BJ (cell line): ENCODE measurements at regions not wholly inside any gene's neighbourhood (a gene's known extent, or its start where the extent isn't known, plus 50 kb on each side); places are given as distances from the start of the nearest gene placed in this dataset.

Source experiments
- CTCF ChIA-PET: fragments of 350-600 bp; formaldehyde crosslinking; extraction: SDS; loops from one replicate; lab custom pipeline; 2021; ENCODE audit warnings: antibody characterized with exemption, inconsistent platforms; lab: Yijun Ruan, JAX
- POLR2A ChIA-PET: fragments of 300-600 bp; sonication (Branson Sonifier 250); formaldehyde crosslinking; extraction: SDS; loops from one replicate; lab custom pipeline; 2021; ENCODE audit warnings: antibody characterized with exemption; lab: Charles Lee
- DNase-seq: peaks from one replicate; pipeline ENCODE4 v3.0.0-alpha.2; 2011; ENCODE audit warnings: low read depth
- H3K27me3 ChIP-seq: 2 replicates; pipeline ENCODE4 v1.6.0; 2011; ENCODE audit warnings: low read length; ENCODE audit not compliant: control insufficient read depth, insufficient read depth
- H3K36me3 ChIP-seq: 2 replicates; pipeline ENCODE4 v1.5.1; 2011; ENCODE audit warnings: low read length; ENCODE audit not compliant: control insufficient read depth, insufficient read depth
- H3K4me3 ChIP-seq: 2 replicates; pipeline ENCODE4 v1.5.1; 2011; ENCODE audit warnings: low read depth, mild to moderate bottlenecking, control low read depth, low read length
- CTCF ChIP-seq: IDR thresholded peaks from 2 replicates; pipeline ENCODE4 v1.5.1; 2011; ENCODE audit warnings: low read depth, mild to moderate bottlenecking, control low read depth, inconsistent platforms, low read length, moderate library complexity; ENCODE audit not compliant: insufficient read depth

GRCh38 chr2:160581035-160581434 lies 87.4 kb upstream of the RBMS1 start:
- CTCF ChIA-PET, result no interaction called here
- H3K36me3 ChIP-seq, result no peaks in the 10 kb centered on the region
- no peak for TF ChIP-seq CTCF
- no peaks in the 10 kb centered on the region for H3K27me3 ChIP-seq
- no peak for DNase-seq
- POLR2A ChIA-PET, result no interaction called here
- H3K4me3 ChIP-seq, result no peak overlapping the region

GRCh38 chr2:160581448-160581847 lies 87.8 kb upstream of the RBMS1 start:
- Histone ChIP-seq H3K27me3 (no peaks in the 10 kb centered on the region), H3K4me3 (no peak overlapping the region), H3K36me3 (no peaks in the 10 kb centered on the region)
- POLR2A ChIA-PET, result no interaction called here
- no peak for DNase-seq
- CTCF ChIA-PET, result interaction anchor here (0.7 kb wide), 1 partner anchor 408 kb away, joined by 3 read pairs; no protein-coding TSS in a partner anchor
- TF ChIP-seq CTCF, result no peak

GRCh38 chr2:160582081-160582480 lies 88.5 kb upstream of the RBMS1 start:
- CTCF ChIA-PET, result interaction anchor here (0.6 to 0.7 kb wide), 2 partner anchors 10 to 407 kb away, joined by 3 to 6 read pairs; no protein-coding TSS in a partner anchor
- POLR2A ChIA-PET, result no interaction called here
- DNase-seq, result no peak

GRCh38 chr2:160582490-160583145 lies 89.0 kb upstream of the RBMS1 start:
- TF ChIP-seq CTCF, result no peak
- ChIA-PET POLR2A (interaction anchor here (0.6 kb wide), 1 partner anchor 290 kb away, joined by 3 read pairs; no protein-coding TSS in a partner anchor), CTCF (interaction anchor here (0.6 to 1.1 kb wide), 6 partner anchors 10 to 478 kb away, joined by 3 to 6 read pairs (median 3); no protein-coding TSS in a partner anchor)
- Histone ChIP-seq H3K4me3 (no peak overlapping the region), H3K36me3 (no peaks in the 10 kb centered on the region), H3K27me3 (no peaks in the 10 kb centered on the region)
- peak; percentile 75 for DNase-seq

More at GRCh38 chr2:160582081-160582480, 88.5 kb upstream of the RBMS1 start:
- TF ChIP-seq CTCF, result no peak
- no peaks in the 10 kb centered on the region for H3K36me3 ChIP-seq
- H3K27me3 ChIP-seq, result no peaks in the 10 kb centered on the region
- H3K4me3 ChIP-seq, result no peak overlapping the region

- DNase-seq, result no peak
- H3K4me3 ChIP-seq, result no peak overlapping the region
- CTCF ChIA-PET, result interaction anchor here (0.6 to 1.1 kb wide), 5 partner anchors 153 to 478 kb away, joined by 3 read pairs; no protein-coding TSS in a partner anchor
- no peak for TF ChIP-seq CTCF
- H3K36me3 ChIP-seq, result no peaks in the 10 kb centered on the region
- POLR2A ChIA-PET, result interaction anchor here (0.6 kb wide), 1 partner anchor 290 kb away, joined by 3 read pairs; no protein-coding TSS in a partner anchor
- H3K27me3 ChIP-seq, result no peaks in the 10 kb centered on the region
These were observed 89.5 kb upstream of the RBMS1 start for GRCh38 chr2:160583146-160583535.
